ENCODE measurements at regions not wholly inside any gene's neighbourhood (a gene's known extent, or its start where the extent isn't known, plus 50 kb on each side); places are given as distances from the start of the nearest gene placed in this dataset.
A peak's percentile ranks its signal among the peaks of the same experiment; 100 is the strongest.

DNA sequence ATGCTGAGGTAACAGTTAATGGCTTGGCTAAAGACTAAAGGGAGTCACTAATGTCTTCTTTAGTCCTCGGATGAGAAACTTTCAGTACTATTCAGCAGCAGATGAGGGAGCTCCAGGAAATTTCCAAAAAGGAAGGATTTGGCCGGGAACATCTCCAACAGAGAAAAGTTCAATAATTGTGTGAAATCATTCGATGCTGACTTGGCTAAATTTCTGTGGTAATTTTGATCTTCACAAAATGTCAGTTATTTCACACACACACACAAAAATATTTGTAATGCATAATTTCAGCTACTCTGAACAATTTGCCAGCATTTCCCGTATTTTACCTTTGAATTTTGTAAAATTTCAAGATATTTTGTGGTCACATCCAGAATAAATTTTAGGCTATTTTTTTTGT, 462.8 kb upstream of the MDFIC2 start:
- ATAC-seq (ENCODE audit: low read depth) (no peak), DNase-seq (ENCODE audit: low spot score) (no peak)
- Histone ChIP-seq H3K36me3 (ENCODE audit: low read depth) (no peaks in the 10 kb centered on the region), H3K27ac (ENCODE audit: poor library complexity, severe bottlenecking) (no peak overlapping the region), H3K9me3 (ENCODE audit: severe bottlenecking) (no peaks in the 10 kb centered on the region), H3K4me3 (ENCODE audit: severe bottlenecking) (no peak overlapping the region), H3K4me1 (ENCODE audit: insufficient read depth, poor library complexity, severe bottlenecking) (peaks cover 12% of the 10 kb centered on the region), H3K27me3 (ENCODE audit: insufficient read depth, poor library complexity, severe bottlenecking) (no peaks in the 10 kb centered on the region)
- TF ChIP-seq, protein P1, sequence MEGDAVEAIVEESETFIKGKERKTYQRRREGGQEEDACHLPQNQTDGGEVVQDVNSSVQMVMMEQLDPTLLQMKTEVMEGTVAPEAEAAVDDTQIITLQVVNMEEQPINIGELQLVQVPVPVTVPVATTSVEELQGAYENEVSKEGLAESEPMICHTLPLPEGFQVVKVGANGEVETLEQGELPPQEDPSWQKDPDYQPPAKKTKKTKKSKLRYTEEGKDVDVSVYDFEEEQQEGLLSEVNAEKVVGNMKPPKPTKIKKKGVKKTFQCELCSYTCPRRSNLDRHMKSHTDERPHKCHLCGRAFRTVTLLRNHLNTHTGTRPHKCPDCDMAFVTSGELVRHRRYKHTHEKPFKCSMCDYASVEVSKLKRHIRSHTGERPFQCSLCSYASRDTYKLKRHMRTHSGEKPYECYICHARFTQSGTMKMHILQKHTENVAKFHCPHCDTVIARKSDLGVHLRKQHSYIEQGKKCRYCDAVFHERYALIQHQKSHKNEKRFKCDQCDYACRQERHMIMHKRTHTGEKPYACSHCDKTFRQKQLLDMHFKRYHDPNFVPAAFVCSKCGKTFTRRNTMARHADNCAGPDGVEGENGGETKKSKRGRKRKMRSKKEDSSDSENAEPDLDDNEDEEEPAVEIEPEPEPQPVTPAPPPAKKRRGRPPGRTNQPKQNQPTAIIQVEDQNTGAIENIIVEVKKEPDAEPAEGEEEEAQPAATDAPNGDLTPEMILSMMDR (IDR thresholded peaks at IDR 0.05; ENCODE audit: poor library complexity, severe bottlenecking), result no peak

DNA sequence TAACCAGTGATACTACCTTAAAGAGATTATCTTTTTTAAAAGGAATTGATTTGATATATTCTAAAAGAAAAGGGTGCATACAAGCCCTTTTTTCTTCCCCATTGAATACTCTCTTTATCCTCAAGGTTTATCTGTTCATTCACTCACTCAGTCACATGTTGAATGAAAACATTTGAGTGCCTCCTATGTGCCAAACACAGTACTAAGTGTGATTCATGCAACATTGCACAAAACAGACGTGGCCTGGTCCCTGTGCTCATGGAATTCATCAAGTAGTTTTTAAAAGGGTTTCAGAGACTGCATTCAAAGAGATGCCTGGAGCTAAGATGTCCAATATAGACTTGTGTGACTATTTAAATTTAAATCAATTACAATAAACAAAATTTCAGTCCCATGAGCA, 462.2 kb upstream of the MDFIC2 start:
- no peaks in the 10 kb centered on the region for H3K36me3 ChIP-seq (ENCODE audit: low read depth)
- H3K27ac ChIP-seq (ENCODE audit: poor library complexity, severe bottlenecking), result no peak overlapping the region
- TF ChIP-seq, protein P1 (IDR thresholded peaks at IDR 0.05; ENCODE audit: poor library complexity, severe bottlenecking), result no peak
- ATAC-seq (ENCODE audit: low read depth), result no peak
- H3K4me3 ChIP-seq (ENCODE audit: severe bottlenecking), result no peak overlapping the region
- no peaks in the 10 kb centered on the region for H3K9me3 ChIP-seq (ENCODE audit: severe bottlenecking)
- peaks cover 12% of the 10 kb centered on the region for H3K4me1 ChIP-seq (ENCODE audit: insufficient read depth, poor library complexity, severe bottlenecking)
- DNase-seq (ENCODE audit: low spot score), result no peak
- H3K27me3 ChIP-seq (ENCODE audit: insufficient read depth, poor library complexity, severe bottlenecking), result no peaks in the 10 kb centered on the region

DNA sequence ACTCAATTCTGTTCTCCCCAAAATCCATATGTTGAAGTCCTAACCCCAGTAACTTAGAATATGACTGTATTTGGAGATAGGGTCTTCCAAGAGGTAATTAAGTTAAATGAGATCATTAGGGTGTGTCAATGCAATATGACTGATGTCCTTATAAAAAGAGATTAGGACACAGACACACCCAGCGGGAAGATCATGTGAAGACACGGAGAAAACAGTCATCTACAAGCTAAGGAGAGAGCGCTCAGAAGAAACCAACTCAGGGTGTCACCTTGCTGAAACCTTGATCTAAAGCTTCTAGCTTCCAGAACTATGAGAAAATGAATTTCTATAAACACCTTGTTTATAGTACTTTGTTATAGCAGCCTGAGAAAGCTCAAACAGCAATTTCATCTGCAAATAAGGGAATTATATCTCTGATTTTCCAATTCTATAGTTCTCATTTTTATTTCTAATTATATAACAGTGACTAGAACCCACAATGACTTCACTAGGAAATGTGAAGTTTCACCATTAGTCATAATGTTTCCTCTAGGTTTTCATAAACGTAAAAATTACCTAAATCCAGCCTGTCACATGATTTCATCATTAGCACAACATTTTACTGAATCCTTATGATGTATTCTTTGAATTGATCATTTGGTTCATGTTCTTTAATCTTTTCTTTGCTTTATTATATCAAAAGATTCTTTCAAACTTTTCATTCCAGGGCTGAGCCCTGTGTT, 459.1 kb upstream of the MDFIC2 start:
- DNase-seq (ENCODE audit: low spot score) (no peak), ATAC-seq (ENCODE audit: low read depth) (peak; percentile 48; the same call in 2 of the 3 replicates)
- TF ChIP-seq, protein P1 (IDR thresholded peaks at IDR 0.05; ENCODE audit: poor library complexity, severe bottlenecking), result no peak
- H3K27ac ChIP-seq (ENCODE audit: poor library complexity, severe bottlenecking), result peak overlapping the region; percentile 9
- H3K27me3 ChIP-seq (ENCODE audit: insufficient read depth, poor library complexity, severe bottlenecking), result no peaks in the 10 kb centered on the region
- no peak overlapping the region for H3K4me3 ChIP-seq (ENCODE audit: severe bottlenecking)
- H3K36me3 ChIP-seq (ENCODE audit: low read depth), result no peaks in the 10 kb centered on the region
- no peaks in the 10 kb centered on the region for H3K9me3 ChIP-seq (ENCODE audit: severe bottlenecking)
- peaks cover 12% of the 10 kb centered on the region for H3K4me1 ChIP-seq (ENCODE audit: insufficient read depth, poor library complexity, severe bottlenecking)

DNA sequence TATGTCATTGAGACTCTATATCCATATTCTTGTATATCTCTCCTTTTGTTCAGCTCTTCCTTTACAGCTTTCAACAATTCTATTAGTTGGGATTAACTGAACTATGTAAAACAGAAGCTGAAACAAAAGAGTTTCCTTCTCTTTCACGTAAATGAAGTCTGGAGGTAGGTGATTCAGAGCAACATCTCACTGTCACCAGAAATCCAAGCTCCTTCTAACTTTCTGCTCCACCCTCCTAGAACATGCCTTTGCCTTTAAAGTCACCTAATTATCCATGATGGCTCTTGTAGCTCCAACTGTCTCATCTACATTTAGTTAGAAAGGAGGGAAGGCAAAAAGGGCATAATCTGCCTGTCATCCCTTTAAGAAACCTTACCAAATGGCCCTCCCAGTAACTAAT, 458.2 kb upstream of the MDFIC2 start:
- Histone ChIP-seq H3K27ac (ENCODE audit: poor library complexity, severe bottlenecking) (no peak overlapping the region), H3K36me3 (ENCODE audit: low read depth) (no peaks in the 10 kb centered on the region), H3K4me3 (ENCODE audit: severe bottlenecking) (no peak overlapping the region), H3K9me3 (ENCODE audit: severe bottlenecking) (no peaks in the 10 kb centered on the region), H3K4me1 (ENCODE audit: insufficient read depth, poor library complexity, severe bottlenecking) (peaks cover 12% of the 10 kb centered on the region), H3K27me3 (ENCODE audit: insufficient read depth, poor library complexity, severe bottlenecking) (no peaks in the 10 kb centered on the region)
- TF ChIP-seq, protein P1 (IDR thresholded peaks at IDR 0.05; ENCODE audit: poor library complexity, severe bottlenecking), result no peak
- ATAC-seq (ENCODE audit: low read depth) (no peak), DNase-seq (ENCODE audit: low spot score) (no peak)

DNA sequence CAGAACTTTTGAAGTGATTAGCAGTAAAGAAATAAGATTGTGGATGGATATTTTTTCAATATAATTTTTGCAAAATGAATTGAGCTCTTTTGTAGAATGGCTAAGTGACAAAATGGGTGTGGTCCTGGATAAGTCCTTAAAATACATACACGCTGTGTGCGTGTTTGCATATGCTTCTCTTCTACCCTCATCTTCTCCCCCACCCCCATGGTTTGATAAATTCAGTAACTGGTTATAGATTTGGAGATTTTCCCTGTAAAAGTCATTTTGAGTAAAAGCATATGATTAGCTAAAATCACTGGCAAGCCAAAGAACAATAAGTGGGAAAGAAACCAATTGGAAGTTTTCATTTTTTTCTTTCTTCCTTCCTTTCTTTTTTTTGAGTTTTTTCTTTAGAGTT, 453.9 kb upstream of the MDFIC2 start:
- no peak for ATAC-seq (ENCODE audit: low read depth)
- Histone ChIP-seq H3K27me3 (ENCODE audit: insufficient read depth, poor library complexity, severe bottlenecking) (no peaks in the 10 kb centered on the region), H3K4me3 (ENCODE audit: severe bottlenecking) (no peak overlapping the region), H3K27ac (ENCODE audit: poor library complexity, severe bottlenecking) (no peak overlapping the region), H3K4me1 (ENCODE audit: insufficient read depth, poor library complexity, severe bottlenecking) (peaks cover 2% of the 10 kb centered on the region), H3K36me3 (ENCODE audit: low read depth) (no peaks in the 10 kb centered on the region), H3K9me3 (ENCODE audit: severe bottlenecking) (no peaks in the 10 kb centered on the region)
- DNase-seq (ENCODE audit: low spot score), result no peak
- TF ChIP-seq, protein P1 (IDR thresholded peaks at IDR 0.05; ENCODE audit: poor library complexity, severe bottlenecking), result no peak

Data from RWPE2 (cell line).